Stimulated activated effector memory CD8-positive, alpha-beta T cell treated with anti-CD3 and anti-CD28 coated beads, Interleukin-12 subunit alpha, Interleukin-12 subunit beta, amount 100 ng/mL, for 72 hours (primary cell): ENCODE measurements at regions not wholly inside any gene's neighbourhood (a gene's known extent, or its start where the extent isn't known, plus 50 kb on each side); places are given as distances from the start of the nearest gene placed in this dataset.
"Not testable (repeated sequence)": the region's sequence is repeated elsewhere in the genome, so short reads cannot be mapped to it uniquely, and the experiment has no call there.

Experiments
- ATAC-seq: fragments of 150-1000 bp; cut with Tn5 transposase; 2 replicates; pipeline ENCODE4 v1.10.0; 2021
- DNase-seq, 2 donors: peaks; one replicate each; pipeline ENCODE4 v3.0.0; 2021 to 2022; ENCODE audit warnings: low spot score in 2 of 2
- H3K27ac Mint-ChIP-seq: one replicate; pipeline ENCODE4 v1.8.0; 2022; ENCODE audit warnings: mild to moderate bottlenecking, mixed read lengths
- H3K36me3 Mint-ChIP-seq: one replicate; pipeline ENCODE4 v1.8.0; 2022; ENCODE audit warnings: mild to moderate bottlenecking, mixed read lengths
- H3K4me1 Mint-ChIP-seq: one replicate; pipeline ENCODE4 v1.8.0; 2022; ENCODE audit warnings: mixed read lengths
- H3K4me3 Mint-ChIP-seq: one replicate; pipeline ENCODE4 v1.8.0; 2022; ENCODE audit warnings: mild to moderate bottlenecking, mixed read lengths
- H3K9me3 Mint-ChIP-seq: one replicate; pipeline ENCODE4 v1.8.0; 2022; ENCODE audit warnings: mixed read lengths

GRCh38 chr13:62433660-62434059, 1018.0 kb upstream of the PCDH20 start:
- Mint-ChIP-seq H3K4me1 (no peaks in the 10 kb centered on the region), H3K36me3 (no peaks in the 10 kb centered on the region), H3K4me3 (no peak overlapping the region), H3K9me3 (peaks cover 8% of the 10 kb centered on the region), H3K27ac (no peak overlapping the region)
- DNase-seq (no peak), ATAC-seq (no peak)

- Mint-ChIP-seq H3K36me3 (no peaks in the 10 kb centered on the region), H3K9me3 (peaks cover 8% of the 10 kb centered on the region), H3K4me1 (no peaks in the 10 kb centered on the region), H3K4me3 (no peak overlapping the region), H3K27ac (no peak overlapping the region)
- DNase-seq = no peak
- ATAC-seq = no peak
Measured at GRCh38 chr13:62432906-62433305, 1017.3 kb upstream of the PCDH20 start.

GRCh38 chr13:62432295-62432694, 1016.6 kb upstream of the PCDH20 start:
- ATAC-seq = no peak
- peaks cover 3% of the 10 kb centered on the region for H3K9me3 Mint-ChIP-seq
- H3K4me3 Mint-ChIP-seq = no peak overlapping the region
- no peaks in the 10 kb centered on the region for H3K4me1 Mint-ChIP-seq
- DNase-seq = no peak
- no peaks in the 10 kb centered on the region for H3K36me3 Mint-ChIP-seq
- H3K27ac Mint-ChIP-seq = no peak overlapping the region

DNA sequence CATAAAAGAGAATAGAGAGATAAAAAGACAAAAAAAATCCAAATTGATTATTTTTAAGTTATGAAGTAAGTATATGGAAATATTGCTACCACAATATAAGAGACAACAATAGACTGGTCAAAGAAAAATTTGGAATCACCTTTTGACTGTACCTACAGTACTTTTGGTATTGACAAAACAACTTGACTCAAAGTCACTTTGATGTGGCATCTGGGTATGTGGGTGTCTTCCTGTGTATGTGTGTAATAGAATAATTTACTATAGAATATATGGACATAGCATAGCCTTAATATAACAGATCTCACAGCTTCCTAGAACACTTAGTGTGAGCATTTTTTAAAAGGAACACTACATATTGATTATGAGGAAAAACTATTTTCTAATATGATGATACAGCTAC, 1016.2 kb upstream of the PCDH20 start:
- H3K9me3 Mint-ChIP-seq = peaks cover 3% of the 10 kb centered on the region
- ATAC-seq (no peak), DNase-seq (no peak)
- no peaks in the 10 kb centered on the region for H3K4me1 Mint-ChIP-seq
- H3K36me3 Mint-ChIP-seq = no peaks in the 10 kb centered on the region
- H3K27ac Mint-ChIP-seq = no peak overlapping the region
- H3K4me3 Mint-ChIP-seq = no peak overlapping the region

GRCh38 chr13:62418872-62419271, 1003.2 kb upstream of the PCDH20 start:
- DNase-seq = no peak
- peaks cover 1% of the 10 kb centered on the region for H3K9me3 Mint-ChIP-seq
- H3K4me3 Mint-ChIP-seq = no peak overlapping the region
- ATAC-seq = no peak
- H3K36me3 Mint-ChIP-seq = no peaks in the 10 kb centered on the region
- H3K27ac Mint-ChIP-seq = no peak overlapping the region
- no peaks in the 10 kb centered on the region for H3K4me1 Mint-ChIP-seq

DNA sequence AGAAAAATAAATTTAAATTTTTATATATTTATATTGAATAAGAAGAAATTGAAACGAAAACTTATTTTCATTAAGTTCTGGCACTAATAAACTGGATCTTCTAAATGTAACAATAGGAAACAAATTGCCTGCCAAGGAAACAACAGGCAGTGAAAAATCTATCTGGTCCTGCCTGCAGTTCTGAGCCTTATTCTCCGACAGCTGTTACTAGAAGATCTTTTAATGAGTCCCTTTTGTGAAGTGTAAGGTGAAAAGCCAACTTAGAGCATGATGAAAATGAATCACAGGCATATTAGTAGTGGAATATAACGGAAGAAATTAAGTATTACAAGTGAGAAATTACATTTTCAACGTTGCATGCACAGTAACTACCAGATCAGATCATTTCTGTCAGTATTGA, 1002.7 kb upstream of the PCDH20 start:
- Mint-ChIP-seq H3K36me3 (no peaks in the 10 kb centered on the region), H3K4me3 (no peak overlapping the region), H3K27ac (no peak overlapping the region), H3K9me3 (no peaks in the 10 kb centered on the region), H3K4me1 (no peaks in the 10 kb centered on the region)
- DNase-seq = no peak
- no peak for ATAC-seq

DNA sequence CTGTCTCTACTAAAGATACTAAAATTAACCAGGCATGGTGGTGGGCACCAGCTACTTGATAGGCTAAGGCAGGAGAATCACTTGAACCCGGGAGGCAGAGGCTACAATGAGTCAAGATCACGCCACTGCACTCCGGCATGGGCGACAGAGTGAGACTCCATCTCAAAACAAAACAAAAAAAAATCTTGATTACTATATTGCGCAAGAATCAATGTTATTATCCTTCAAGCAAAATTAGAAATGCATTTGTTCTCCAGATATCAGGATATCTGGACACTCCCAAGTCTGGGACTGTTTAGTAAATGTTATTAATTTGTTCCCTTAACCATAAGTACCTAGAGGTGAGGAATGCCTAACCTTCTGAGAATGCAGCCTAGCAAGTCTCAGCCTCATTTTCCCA, 992.2 kb upstream of the PCDH20 start:
- ATAC-seq (no peak), DNase-seq (no peak)
- Mint-ChIP-seq H3K36me3 (no peaks in the 10 kb centered on the region), H3K9me3 (peaks cover 6% of the 10 kb centered on the region), H3K27ac (no peak overlapping the region), H3K4me3 (no peak overlapping the region), H3K4me1 (no peaks in the 10 kb centered on the region)

DNA sequence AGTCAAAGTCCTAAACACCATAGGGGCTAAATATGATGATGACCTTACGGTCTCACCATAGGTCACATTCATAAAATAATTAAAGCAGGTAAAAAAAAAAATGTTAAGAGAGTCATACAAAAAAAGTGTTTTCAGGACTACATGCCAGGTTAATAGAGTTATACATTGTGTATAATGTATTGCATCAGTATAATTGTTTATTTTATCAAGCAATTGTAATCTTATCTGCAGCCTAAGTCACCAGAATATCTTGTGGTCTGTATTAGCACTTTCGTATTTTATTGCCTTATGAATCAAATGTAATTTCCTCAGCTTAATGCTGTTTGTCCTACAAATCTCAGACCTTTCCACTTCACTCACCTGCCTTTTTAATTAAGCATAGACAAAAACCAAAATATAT, 972.9 kb upstream of the PCDH20 start:
- Mint-ChIP-seq H3K4me3 (no peak overlapping the region), H3K27ac (no peak overlapping the region), H3K9me3 (peaks cover 3% of the 10 kb centered on the region), H3K36me3 (no peaks in the 10 kb centered on the region), H3K4me1 (no peaks in the 10 kb centered on the region)
- no peak for DNase-seq
- no peak for ATAC-seq

DNA sequence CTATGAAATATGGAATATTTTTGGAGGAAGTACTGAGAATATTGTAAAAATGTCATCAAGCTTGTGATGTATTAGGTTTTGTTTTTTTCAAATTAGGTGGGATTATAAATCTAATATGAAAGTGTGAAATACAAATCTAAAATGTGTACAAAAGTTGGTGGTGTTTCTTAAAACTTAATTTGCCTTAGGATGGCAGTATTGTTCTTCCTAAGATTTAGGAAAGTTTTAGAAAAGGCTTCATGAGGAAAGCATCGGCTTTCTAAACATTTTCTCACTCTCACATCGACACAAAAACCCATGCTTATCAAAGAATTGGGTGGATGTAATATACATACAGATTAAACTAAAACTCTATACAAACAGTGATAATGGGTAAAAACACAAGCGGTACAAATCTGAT, 972.0 kb upstream of the PCDH20 start:
- ATAC-seq (no peak), DNase-seq (no peak)
- Mint-ChIP-seq H3K36me3 (no peaks in the 10 kb centered on the region), H3K27ac (no peak overlapping the region), H3K9me3 (peaks cover 3% of the 10 kb centered on the region), H3K4me1 (no peaks in the 10 kb centered on the region), H3K4me3 (no peak overlapping the region)

DNA sequence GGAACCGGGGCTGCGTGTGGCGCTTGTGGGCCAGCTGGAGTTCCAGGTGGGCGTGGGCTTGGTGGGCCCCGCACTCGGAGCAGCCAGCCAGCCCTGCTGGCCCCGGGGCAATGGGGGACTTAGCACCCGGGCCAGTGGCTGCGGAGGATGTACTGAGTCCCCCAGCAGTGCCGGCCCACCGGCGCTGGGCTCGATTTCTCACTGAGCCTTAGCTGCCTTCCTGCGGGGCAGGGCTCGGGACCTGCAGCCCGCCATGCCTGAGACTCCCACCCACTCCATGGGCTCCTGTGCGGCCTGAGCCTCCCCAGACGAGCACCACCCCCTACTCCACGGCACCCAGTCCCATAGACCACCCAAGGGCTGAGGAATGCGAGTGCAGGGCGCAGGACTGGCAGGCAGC, 963.6 kb upstream of the PCDH20 start:
- not testable (repeated sequence) for DNase-seq, H3K4me1 Mint-ChIP-seq, ATAC-seq, H3K36me3 Mint-ChIP-seq, H3K27ac Mint-ChIP-seq, H3K9me3 Mint-ChIP-seq, H3K4me3 Mint-ChIP-seq

GRCh38 chr13:62377838-62378237, 962.2 kb upstream of the PCDH20 start:
- no peak for ATAC-seq
- no peak overlapping the region for H3K27ac Mint-ChIP-seq
- H3K9me3 Mint-ChIP-seq = peaks cover 8% of the 10 kb centered on the region
- no peaks in the 10 kb centered on the region for H3K4me1 Mint-ChIP-seq
- H3K36me3 Mint-ChIP-seq = no peaks in the 10 kb centered on the region
- DNase-seq = no peak
- H3K4me3 Mint-ChIP-seq = no peak overlapping the region

DNA sequence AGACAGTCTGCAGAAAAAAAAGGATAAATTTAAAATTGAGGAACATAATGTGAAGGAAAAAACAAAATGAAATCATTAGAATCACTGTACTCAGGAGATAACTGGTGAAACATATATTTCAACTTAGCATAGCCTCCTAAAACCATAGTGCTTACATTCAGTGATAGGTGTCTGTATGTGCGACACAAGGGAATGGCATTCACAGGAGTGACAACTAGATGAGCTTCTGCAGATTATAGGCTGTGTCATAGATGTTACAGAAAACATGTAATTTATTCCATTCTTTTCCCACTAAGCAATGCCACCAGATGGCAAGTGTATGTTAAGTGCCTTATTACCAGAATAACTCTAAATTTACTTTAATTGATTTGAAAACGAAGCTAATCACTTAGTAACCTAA, 960.0 kb upstream of the PCDH20 start:
- Mint-ChIP-seq H3K27ac (no peak overlapping the region), H3K4me1 (no peaks in the 10 kb centered on the region), H3K36me3 (no peaks in the 10 kb centered on the region), H3K9me3 (peaks cover 2% of the 10 kb centered on the region), H3K4me3 (no peak overlapping the region)
- ATAC-seq (no peak), DNase-seq (no peak)

GRCh38 chr13:62371737-62372136, 956.1 kb upstream of the PCDH20 start:
- ATAC-seq = no peak
- Mint-ChIP-seq H3K27ac (no peak overlapping the region), H3K9me3 (peaks cover 8% of the 10 kb centered on the region), H3K36me3 (no peaks in the 10 kb centered on the region), H3K4me1 (no peaks in the 10 kb centered on the region), H3K4me3 (no peak overlapping the region)
- DNase-seq = no peak

DNA sequence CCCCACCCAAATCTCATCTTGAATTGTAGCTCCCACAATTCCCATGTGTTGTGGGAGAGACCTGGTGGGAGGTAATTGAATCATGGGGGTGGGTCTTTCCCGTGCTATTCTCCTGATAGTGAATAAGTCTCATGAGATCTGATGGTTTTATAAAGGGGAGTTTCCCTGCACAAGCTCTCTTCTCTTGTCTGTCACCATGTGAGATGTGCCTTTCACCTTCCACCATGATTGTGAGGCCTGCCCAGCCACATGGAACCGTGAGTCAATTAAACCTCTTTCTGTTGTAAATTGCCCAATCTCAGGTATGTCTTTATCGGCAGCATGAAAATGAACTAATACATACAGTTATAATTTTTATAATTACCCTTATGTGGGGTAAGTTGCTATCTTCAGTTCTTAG, 952.3 kb upstream of the PCDH20 start:
- not testable (repeated sequence) for ATAC-seq, H3K4me3 Mint-ChIP-seq

DNA sequence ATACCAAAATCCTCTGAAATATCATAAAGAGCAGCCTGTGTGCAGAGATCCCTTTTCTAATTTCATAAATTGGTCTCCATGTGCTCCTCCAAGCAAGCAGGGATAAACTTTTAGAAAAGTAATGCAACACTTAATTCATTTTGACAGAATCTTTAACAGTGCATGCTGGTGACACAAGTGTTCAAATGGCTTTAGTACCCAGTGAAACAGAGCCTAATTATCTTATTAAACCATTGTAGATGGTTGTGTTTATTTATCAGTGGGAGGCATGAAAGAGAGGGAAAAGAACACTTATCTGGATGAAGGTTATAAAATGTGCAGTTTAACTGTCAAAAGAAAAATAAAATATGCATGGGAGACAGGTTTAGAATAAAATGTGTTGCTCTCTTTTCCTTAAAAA, 945.0 kb upstream of the PCDH20 start:
- no peaks in the 10 kb centered on the region for H3K4me1 Mint-ChIP-seq

More for the DNA sequence above, 952.3 kb upstream of the PCDH20 start:
- not testable (repeated sequence) for DNase-seq, H3K27ac Mint-ChIP-seq, H3K4me1 Mint-ChIP-seq, H3K36me3 Mint-ChIP-seq
- peaks cover 12% of the 10 kb centered on the region for H3K9me3 Mint-ChIP-seq

GRCh38 chr13:62358646-62358932, 942.9 kb upstream of the PCDH20 start:
- Mint-ChIP-seq H3K4me3 (no peak overlapping the region), H3K36me3 (no peaks in the 10 kb centered on the region), H3K4me1 (no peaks in the 10 kb centered on the region), H3K9me3 (peaks cover 11% of the 10 kb centered on the region), H3K27ac (no peak overlapping the region)
- DNase-seq = no peak
- no peak for ATAC-seq

More for the DNA sequence above, 945.0 kb upstream of the PCDH20 start:
- no peaks in the 10 kb centered on the region for H3K36me3 Mint-ChIP-seq
- H3K4me3 Mint-ChIP-seq = no peak overlapping the region
- ATAC-seq (no peak), DNase-seq (no peak)
- H3K9me3 Mint-ChIP-seq = peaks cover 11% of the 10 kb centered on the region
- H3K27ac Mint-ChIP-seq = no peak overlapping the region

DNA sequence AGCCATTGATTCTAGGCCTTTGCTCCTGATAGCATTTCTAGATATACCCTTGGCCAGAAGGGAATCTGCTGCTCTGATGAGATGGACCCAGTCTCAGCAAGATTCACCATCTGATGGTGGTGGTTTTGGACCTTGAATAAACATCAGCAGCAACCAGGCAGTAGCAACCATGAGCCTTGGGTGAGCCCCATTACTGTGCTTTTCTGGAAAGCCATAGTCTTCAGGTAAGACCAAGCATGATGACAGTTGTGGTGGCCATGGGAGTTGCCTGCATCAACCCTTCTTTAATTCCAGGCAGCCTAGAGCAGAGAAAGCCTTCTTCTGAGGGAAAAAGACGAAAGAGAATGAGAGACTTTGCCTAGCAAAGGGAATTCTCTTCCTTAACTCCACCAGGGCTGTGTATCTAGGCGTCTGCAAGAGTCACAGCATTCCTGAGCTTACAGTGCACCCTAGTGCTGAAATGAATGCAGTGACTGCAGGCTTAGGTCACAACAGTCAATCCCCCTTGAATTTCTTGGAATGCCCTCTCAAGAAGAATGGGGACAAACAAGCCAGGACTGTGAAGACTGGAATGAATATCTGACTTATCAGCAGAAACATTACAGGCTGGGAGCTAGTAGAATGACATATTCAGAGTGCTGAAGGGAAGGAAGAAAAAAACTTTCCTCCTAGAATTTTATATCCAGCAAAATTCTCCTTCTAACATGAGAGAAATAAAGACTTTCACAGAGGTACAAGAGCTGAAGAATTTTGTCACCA, 942.4 kb upstream of the PCDH20 start:
- H3K4me1 Mint-ChIP-seq = no peaks in the 10 kb centered on the region
- peaks cover 13% of the 10 kb centered on the region for H3K9me3 Mint-ChIP-seq
- DNase-seq = no peak
- no peak overlapping the region for H3K27ac Mint-ChIP-seq
- H3K4me3 Mint-ChIP-seq = no peak overlapping the region
- H3K36me3 Mint-ChIP-seq = no peaks in the 10 kb centered on the region
- no peak for ATAC-seq
